Peyer's patch (tissue), 4 donors: ENCODE measurements at regions not wholly inside any gene's neighbourhood (a gene's known extent, or its start where the extent isn't known, plus 50 kb on each side); places are given as distances from the start of the nearest gene placed in this dataset.

Experiments used
- CTCF ChIP-seq, 6 experiments: fragments of 450-650 bp in 4 of 6; fragments of 200-600 bp in 2 of 6; sonication (generic) in 1 of 6; IDR thresholded peaks; one replicate each; pipeline ENCODE4 v1.5.1; 2017 to 2019; ENCODE audit warnings: antibody characterized with exemption in 6 of 6, mild to moderate bottlenecking in 3 of 6, moderate library complexity in 1 of 6
- POLR2A ChIP-seq, 2 donors: fragments of 450-650 bp; IDR thresholded peaks; one replicate each; pipeline ENCODE4 v1.5.1; 2017; ENCODE audit warnings: antibody characterized with exemption in 2 of 2, mild to moderate bottlenecking in 2 of 2, moderate library complexity in 2 of 2

GRCh38 chr6:25078141-25078540 is 142.4 kb upstream of the RIPOR2 start:
- TF ChIP-seq CTCF (IDR thresholded peaks at IDR 0.05) (no peak), POLR2A (IDR thresholded peaks at IDR 0.05) (no peak)
